ENCODE measurements at regions not wholly inside any gene's neighbourhood (a gene's known extent, or its start where the extent isn't known, plus 50 kb on each side); places are given as distances from the start of the nearest gene placed in this dataset.

DNA sequence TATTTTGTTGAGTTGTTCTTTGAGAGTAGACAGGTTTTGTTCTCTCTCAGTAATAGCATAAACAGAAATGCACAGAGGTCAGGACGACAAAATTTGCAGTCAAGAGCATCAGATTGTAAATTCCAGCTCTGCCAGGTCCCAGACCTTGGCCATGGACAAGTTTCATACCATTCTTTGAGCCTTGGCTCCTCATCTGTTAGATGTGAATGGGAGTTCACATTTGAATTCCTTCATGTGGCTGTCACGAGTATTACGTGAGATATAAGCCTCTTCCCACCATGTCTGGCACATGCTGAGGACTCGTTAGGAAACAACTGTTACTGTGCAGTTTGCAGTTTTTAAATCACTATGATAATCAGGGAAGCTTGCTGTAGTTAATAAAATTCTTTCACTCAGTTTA, 93.2 kb upstream of the KCTD3 start:
- Histone ChIP-seq H3K9me3 (ENCODE audit: low read depth) (no peaks in the 10 kb centered on the region), H3K79me2 (ENCODE audit: low read depth) (no peaks in the 10 kb centered on the region), H3F3A (ENCODE audit: low read depth) (no peaks in the 10 kb centered on the region), H3K9ac (no peak overlapping the region), H3K36me3 (no peaks in the 10 kb centered on the region), H4K20me1 (ENCODE audit: low read depth) (no peaks in the 10 kb centered on the region), H3K27me3 (no peaks in the 10 kb centered on the region), H3K4me3 (no peak overlapping the region), H3K4me2 (no peak overlapping the region), H3K27ac (no peak overlapping the region), H2AFZ (replicated peaks) (no peak overlapping the region), H3K4me1 (no peaks in the 10 kb centered on the region)
- no peaks in the 10 kb centered on the region for H3K36me3 Mint-ChIP-seq
- H3K4me1 Mint-ChIP-seq: no peaks in the 10 kb centered on the region
- DNase-seq (ENCODE audit: low spot score): no peak
- H3K9me3 Mint-ChIP-seq: no peaks in the 10 kb centered on the region
- H3K27ac Mint-ChIP-seq: no peak overlapping the region
- no peak overlapping the region for H3K4me3 Mint-ChIP-seq
- no peak for TF ChIP-seq EZH2 (IDR thresholded peaks at IDR 0.05)
- no peak for TF ChIP-seq EZH2phosphoT487 (IDR thresholded peaks at IDR 0.05)
- TF ChIP-seq, protein P1, sequence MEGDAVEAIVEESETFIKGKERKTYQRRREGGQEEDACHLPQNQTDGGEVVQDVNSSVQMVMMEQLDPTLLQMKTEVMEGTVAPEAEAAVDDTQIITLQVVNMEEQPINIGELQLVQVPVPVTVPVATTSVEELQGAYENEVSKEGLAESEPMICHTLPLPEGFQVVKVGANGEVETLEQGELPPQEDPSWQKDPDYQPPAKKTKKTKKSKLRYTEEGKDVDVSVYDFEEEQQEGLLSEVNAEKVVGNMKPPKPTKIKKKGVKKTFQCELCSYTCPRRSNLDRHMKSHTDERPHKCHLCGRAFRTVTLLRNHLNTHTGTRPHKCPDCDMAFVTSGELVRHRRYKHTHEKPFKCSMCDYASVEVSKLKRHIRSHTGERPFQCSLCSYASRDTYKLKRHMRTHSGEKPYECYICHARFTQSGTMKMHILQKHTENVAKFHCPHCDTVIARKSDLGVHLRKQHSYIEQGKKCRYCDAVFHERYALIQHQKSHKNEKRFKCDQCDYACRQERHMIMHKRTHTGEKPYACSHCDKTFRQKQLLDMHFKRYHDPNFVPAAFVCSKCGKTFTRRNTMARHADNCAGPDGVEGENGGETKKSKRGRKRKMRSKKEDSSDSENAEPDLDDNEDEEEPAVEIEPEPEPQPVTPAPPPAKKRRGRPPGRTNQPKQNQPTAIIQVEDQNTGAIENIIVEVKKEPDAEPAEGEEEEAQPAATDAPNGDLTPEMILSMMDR (IDR thresholded peaks at IDR 0.05): no peak
- H3K27me3 Mint-ChIP-seq (ENCODE audit: insufficient read depth, low read depth): no peaks in the 10 kb centered on the region

DNA sequence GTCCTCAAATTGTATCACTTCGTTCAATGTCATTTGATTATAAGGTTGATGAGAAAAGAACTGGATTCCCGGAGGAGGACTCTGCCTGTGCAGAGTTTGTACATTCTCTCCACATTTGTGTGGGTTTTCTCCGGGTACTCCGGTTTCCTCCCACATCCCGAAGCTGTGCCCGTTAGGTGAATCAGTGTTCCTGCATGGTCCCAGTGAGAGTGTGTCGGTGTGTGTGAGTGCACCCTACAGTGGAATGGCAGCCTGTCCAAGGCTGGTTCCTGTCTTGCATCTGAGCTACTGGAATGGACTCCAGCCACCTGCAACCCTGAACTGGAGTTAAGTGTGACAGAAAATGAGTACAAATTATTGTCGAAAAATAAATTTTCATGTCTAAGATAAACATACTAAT, 92.2 kb upstream of the KCTD3 start:
- no peak overlapping the region for H3K4me3 ChIP-seq
- Mint-ChIP-seq H3K36me3 (no peaks in the 10 kb centered on the region), H3K27ac (no peak overlapping the region), H3K9me3 (no peaks in the 10 kb centered on the region), H3K27me3 (ENCODE audit: insufficient read depth, low read depth) (no peaks in the 10 kb centered on the region), H3K4me1 (no peaks in the 10 kb centered on the region), H3K4me3 (no peak overlapping the region)
- TF ChIP-seq EZH2phosphoT487 (IDR thresholded peaks at IDR 0.05): no peak
- TF ChIP-seq, protein P1 (IDR thresholded peaks at IDR 0.05): no peak
- no peaks in the 10 kb centered on the region for H3K9me3 ChIP-seq (ENCODE audit: low read depth)
- H3K27me3 ChIP-seq: no peaks in the 10 kb centered on the region
- no peaks in the 10 kb centered on the region for H3K36me3 ChIP-seq
- no peaks in the 10 kb centered on the region for H3K79me2 ChIP-seq (ENCODE audit: low read depth)
- no peak overlapping the region for H3K4me2 ChIP-seq
- DNase-seq (ENCODE audit: low spot score): no peak
- no peak overlapping the region for H3K9ac ChIP-seq
- no peaks in the 10 kb centered on the region for H3F3A ChIP-seq (ENCODE audit: low read depth)
- no peak overlapping the region for H2AFZ ChIP-seq (replicated peaks)
- no peaks in the 10 kb centered on the region for H4K20me1 ChIP-seq (ENCODE audit: low read depth)
- no peak overlapping the region for H3K27ac ChIP-seq
- no peaks in the 10 kb centered on the region for H3K4me1 ChIP-seq

DNA sequence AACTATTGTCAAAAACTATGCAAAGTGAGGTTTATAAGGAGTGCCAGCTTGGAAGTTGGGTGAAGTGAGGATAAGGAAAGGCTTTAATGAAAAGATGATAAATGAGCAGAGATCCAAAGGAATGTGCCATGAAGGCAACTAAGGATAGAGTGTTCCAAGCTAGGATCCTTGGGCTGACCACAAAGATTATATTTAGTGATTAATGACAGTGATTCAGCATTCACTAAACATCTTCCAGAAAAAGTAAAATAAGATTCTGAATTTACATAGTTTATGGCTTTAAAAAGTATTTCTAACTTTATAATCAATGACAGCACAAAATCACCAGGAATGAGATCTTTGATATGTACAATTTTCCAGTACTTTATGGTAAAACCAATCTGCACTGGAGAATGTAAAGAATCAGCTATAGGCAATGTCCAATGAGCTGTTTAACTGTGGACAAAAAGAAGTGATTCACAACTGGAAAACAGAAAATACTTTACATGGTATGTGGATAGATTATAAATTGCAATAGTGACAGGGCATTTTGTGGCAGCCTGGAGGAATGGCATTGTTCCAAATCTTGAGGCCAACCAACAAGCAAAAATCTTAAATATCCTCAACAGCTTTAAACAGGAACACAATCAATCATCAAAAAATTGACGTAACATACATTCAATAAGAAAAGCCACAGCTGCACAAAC, 91.2 kb upstream of the KCTD3 start:
- no peak for TF ChIP-seq EZH2phosphoT487 (IDR thresholded peaks at IDR 0.05)
- TF ChIP-seq EZH2 (IDR thresholded peaks at IDR 0.05): no peak
- TF ChIP-seq, protein P1 (IDR thresholded peaks at IDR 0.05): no peak
- Mint-ChIP-seq H3K4me3 (no peak overlapping the region), H3K4me1 (no peaks in the 10 kb centered on the region), H3K27me3 (ENCODE audit: insufficient read depth, low read depth) (no peaks in the 10 kb centered on the region), H3K27ac (no peak overlapping the region), H3K9me3 (no peaks in the 10 kb centered on the region), H3K36me3 (no peaks in the 10 kb centered on the region)
- no peaks in the 10 kb centered on the region for H3K36me3 ChIP-seq
- DNase-seq (ENCODE audit: low spot score): no peak
- no peaks in the 10 kb centered on the region for H4K20me1 ChIP-seq (ENCODE audit: low read depth)
- no peaks in the 10 kb centered on the region for H3K9me3 ChIP-seq (ENCODE audit: low read depth)
- H3K9ac ChIP-seq: no peak overlapping the region
- no peak overlapping the region for H2AFZ ChIP-seq (replicated peaks)
- no peaks in the 10 kb centered on the region for H3K27me3 ChIP-seq
- no peak overlapping the region for H3K27ac ChIP-seq
- H3F3A ChIP-seq (ENCODE audit: low read depth): no peaks in the 10 kb centered on the region
- no peak overlapping the region for H3K4me3 ChIP-seq
- no peak overlapping the region for H3K4me2 ChIP-seq
- no peaks in the 10 kb centered on the region for H3K4me1 ChIP-seq
- H3K79me2 ChIP-seq (ENCODE audit: low read depth): no peaks in the 10 kb centered on the region
